Ovary (tissue), 7 donors: ENCODE measurements at regions not wholly inside any gene's neighbourhood (a gene's known extent, or its start where the extent isn't known, plus 50 kb on each side); places are given as distances from the start of the nearest gene placed in this dataset.

Experiments
- DNase-seq, 5 donors: peaks; one replicate each; pipeline ENCODE4 v3.0.0-alpha.2; 2019 to 2020
- H3K27ac ChIP-seq, 2 donors: fragments of 200-600 bp; one replicate each; pipeline versions ENCODE4 v1.5.1 to v1.8.0; 2019 to 2022
- H3K27me3 ChIP-seq: fragments of 200-600 bp; one replicate; pipeline ENCODE4 v1.8.0; 2022
- H3K36me3 ChIP-seq: fragments of 200-600 bp; sonication (generic); one replicate; pipeline ENCODE4 v1.5.1; 2019
- H3K4me1 ChIP-seq: one replicate; pipeline ENCODE4 v1.8.1; 2013; ENCODE audit warnings: mild to moderate bottlenecking, moderate library complexity; ENCODE audit not compliant: insufficient read depth
- H3K4me3 ChIP-seq: fragments of 200-600 bp; sonication (generic); one replicate; pipeline ENCODE4 v1.5.1; 2017
- H3K9me3 ChIP-seq, 2 donors: fragments of 200-600 bp in 1 of 2; sonication (generic) in 1 of 2; one replicate each; pipeline versions ENCODE4 v1.5.1 to v1.8.1; 2013 to 2019; ENCODE audit warnings: mild to moderate bottlenecking in 1 of 2, moderate library complexity in 1 of 2
- EP300 ChIP-seq: sonication (generic); formaldehyde crosslinking; IDR thresholded peaks from one replicate; pipeline ENCODE4 v1.6.1; 2017; ENCODE audit warnings: antibody characterized with exemption
- POLR2A ChIP-seq: fragments of 450-650 bp; IDR thresholded peaks from one replicate; pipeline ENCODE4 v1.6.1; 2017; ENCODE audit warnings: antibody characterized with exemption, mild to moderate bottlenecking, moderate library complexity
- WGBS, 3 donors: extraction: QIAGEN DNeasy Blood & Tissue Kit in 1 of 3; methylation state at CpG; one replicate each; pipeline versions ENCODE4 v1.1.5 to v1.1.7; 2013 to 2017; 5-methylcytosine and 5-hydroxymethylcytosine counted together
- intact Hi-C, 4 donors: fragments of 100-400 bp; cut with DNase I; formaldehyde crosslinking; loops; one replicate each; pipeline versions ENCODE4 v1.11.0 to v1.15.1; 2022 to 2023
- TF ChIP-seq, protein P1 (sequence below), 3 donors: fragments of 450-650 bp in 2 of 3; fragments of 200-600 bp in 1 of 3; IDR thresholded peaks; one replicate each; pipeline versions ENCODE4 v1.5.1 to v1.8.0; 2016 to 2022; ENCODE audit warnings: antibody characterized with exemption in 3 of 3, mild to moderate bottlenecking in 1 of 3
- donor health status: DM: no; HTN: no; CAD: no; lungs with moderate emphysema.
- donor health status: DM: no; HTN: no; CAD: no.
- donor health status: Bipolar disorder and iron deficiency.
- donor health status: DM: no; HTN: no; CAD: no.
- donor health status: DM: yes; HTN: yes; CAD: no.

DNA sequence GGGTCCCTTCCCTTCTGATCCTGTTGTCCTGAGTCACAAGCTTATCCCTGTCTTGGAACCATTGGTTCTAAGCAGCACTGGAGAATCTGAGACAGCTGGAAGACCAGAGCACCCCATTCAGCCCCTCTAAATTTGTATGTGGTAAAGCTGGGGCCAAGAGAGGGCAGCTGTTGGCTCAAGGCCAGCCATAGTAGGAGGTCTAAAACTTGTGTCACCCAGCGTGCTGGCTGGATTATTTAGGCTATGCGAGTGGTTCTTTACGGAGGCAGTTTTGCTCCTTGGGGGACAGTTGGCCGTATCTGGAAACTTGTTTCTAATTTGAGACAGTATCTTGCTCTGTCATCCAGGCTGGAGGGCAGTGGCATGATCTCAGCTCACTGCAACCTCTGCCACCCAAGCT lies 69.6 kb upstream of the GSE1 start:
- intact Hi-C loops: no loop called here
- Histone ChIP-seq H3K9me3 (peaks cover 0 to 5% of the 10 kb centered on the region in 2 donors), H3K4me1 (peaks cover 10% of the 10 kb centered on the region), H3K27me3 (no peaks in the 10 kb centered on the region), H3K27ac (no peak overlapping the region), H3K36me3 (no peaks in the 10 kb centered on the region), H3K4me3 (no peak overlapping the region)
- 86 to 94% (median 93%) methylated on average over 4 of the region's 4 CpGs for WGBS, 3 donors
- DNase-seq: peak in 1 of 5 donors; percentile 37
- TF ChIP-seq EP300: no peak
- TF ChIP-seq, protein P1, sequence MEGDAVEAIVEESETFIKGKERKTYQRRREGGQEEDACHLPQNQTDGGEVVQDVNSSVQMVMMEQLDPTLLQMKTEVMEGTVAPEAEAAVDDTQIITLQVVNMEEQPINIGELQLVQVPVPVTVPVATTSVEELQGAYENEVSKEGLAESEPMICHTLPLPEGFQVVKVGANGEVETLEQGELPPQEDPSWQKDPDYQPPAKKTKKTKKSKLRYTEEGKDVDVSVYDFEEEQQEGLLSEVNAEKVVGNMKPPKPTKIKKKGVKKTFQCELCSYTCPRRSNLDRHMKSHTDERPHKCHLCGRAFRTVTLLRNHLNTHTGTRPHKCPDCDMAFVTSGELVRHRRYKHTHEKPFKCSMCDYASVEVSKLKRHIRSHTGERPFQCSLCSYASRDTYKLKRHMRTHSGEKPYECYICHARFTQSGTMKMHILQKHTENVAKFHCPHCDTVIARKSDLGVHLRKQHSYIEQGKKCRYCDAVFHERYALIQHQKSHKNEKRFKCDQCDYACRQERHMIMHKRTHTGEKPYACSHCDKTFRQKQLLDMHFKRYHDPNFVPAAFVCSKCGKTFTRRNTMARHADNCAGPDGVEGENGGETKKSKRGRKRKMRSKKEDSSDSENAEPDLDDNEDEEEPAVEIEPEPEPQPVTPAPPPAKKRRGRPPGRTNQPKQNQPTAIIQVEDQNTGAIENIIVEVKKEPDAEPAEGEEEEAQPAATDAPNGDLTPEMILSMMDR (IDR thresholded peaks at IDR 0.05): no peak
- TF ChIP-seq POLR2A: no peak

DNA sequence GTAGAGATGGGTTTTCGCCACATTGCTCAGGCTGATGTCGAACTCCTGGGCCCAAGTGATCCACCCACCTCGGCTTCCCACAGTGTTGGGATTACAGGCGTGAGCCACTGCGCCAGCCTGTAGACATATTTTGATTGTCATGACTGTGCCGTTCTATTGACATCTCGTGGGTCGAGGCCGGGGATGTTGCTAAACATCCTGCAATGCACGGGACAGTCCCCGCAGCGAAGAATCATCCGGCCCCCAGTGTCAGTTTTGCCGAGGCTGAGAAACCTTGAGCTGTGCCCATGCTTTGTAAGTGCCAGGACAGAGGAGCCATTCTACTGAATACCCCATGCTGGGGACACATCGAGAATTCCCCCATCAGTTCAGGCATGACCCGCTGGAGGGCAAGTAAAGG lies 69.1 kb upstream of the GSE1 start:
- no peak overlapping the region for H3K4me3 ChIP-seq
- no peak for DNase-seq
- H3K9me3 ChIP-seq: peaks cover 0 to 5% of the 10 kb centered on the region in 2 donors
- peaks cover 10% of the 10 kb centered on the region for H3K4me1 ChIP-seq
- H3K27ac ChIP-seq: no peak overlapping the region
- H3K27me3 ChIP-seq: no peaks in the 10 kb centered on the region
- H3K36me3 ChIP-seq: no peaks in the 10 kb centered on the region
- TF ChIP-seq, protein P1 (IDR thresholded peaks at IDR 0.05): no peak
- no peak for TF ChIP-seq POLR2A
- intact Hi-C loops: no loop called here
- 90 to 93% (median 90%) methylated on average over 16 of the region's 16 CpGs for WGBS, 3 donors

DNA sequence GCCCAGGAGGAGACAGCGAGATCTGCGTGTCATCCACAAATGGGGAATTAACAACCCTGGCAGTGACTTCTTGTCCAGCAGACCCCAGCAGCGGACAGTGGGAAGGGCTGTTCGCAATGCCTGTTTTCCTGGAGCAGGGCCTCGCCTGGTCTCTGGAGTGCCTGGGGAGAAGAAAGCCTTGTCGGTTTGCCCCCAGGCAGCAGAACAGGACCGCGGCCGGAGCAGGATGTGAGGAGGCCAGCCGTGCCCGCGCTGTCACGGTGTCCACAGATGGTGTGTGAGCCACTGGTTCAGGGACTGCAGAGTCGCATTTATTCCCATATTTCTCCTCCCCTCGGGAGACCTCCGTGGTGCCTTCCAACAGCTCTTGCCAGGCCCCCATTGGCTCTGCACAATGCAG lies 68.5 kb upstream of the GSE1 start:
- WGBS, 3 donors: 85 to 92% (median 85%) methylated on average over 16 of the region's 16 CpGs
- Histone ChIP-seq H3K27ac (no peak overlapping the region), H3K4me1 (peaks cover 10% of the 10 kb centered on the region), H3K9me3 (peaks cover 0 to 4% of the 10 kb centered on the region in 2 donors), H3K4me3 (no peak overlapping the region), H3K27me3 (no peaks in the 10 kb centered on the region), H3K36me3 (no peaks in the 10 kb centered on the region)
- DNase-seq: no peak
- TF ChIP-seq, protein P1 (IDR thresholded peaks at IDR 0.05): no peak
- TF ChIP-seq POLR2A (no peak), EP300 (no peak)
- intact Hi-C loops: loop anchor here in 1 of 4 donors (5.0 kb wide), 1 partner anchor 1592 kb away; the partner anchor contains the start of gene OSGIN1

DNA sequence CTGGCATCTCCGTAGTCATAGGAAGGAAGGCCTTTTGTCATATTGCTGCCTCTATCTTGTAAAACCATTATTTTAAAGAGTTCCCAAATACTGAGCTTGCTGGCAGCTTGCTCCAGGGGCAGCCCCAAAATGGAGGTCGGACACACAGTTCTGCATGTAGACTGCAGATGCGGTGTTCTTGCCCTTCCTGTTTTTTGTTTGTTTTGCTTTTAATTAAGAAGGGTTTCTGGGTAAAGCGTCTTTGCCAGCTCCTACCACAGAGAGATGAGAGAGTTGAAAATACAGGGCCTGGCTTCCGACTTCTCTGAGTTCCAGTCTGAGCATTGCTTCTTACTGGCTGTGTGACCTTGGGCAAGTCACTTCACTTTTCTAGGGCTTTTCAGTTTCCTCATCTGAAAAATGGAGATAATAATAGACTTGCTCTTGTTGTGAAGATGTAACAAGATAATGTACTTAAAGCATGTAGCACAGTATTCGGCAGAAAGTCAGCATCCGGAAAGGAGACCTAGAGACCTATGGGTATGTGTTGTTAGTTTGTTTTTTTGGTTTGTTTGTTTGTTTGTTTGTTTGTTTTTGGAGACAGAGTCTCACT lies 67.8 kb upstream of the GSE1 start:
- Histone ChIP-seq H3K4me3 (no peak overlapping the region), H3K9me3 (no peaks in the 10 kb centered on the region), H3K36me3 (no peaks in the 10 kb centered on the region), H3K27me3 (no peaks in the 10 kb centered on the region), H3K4me1 (peaks cover 11% of the 10 kb centered on the region), H3K27ac (no peak overlapping the region)
- no peak for TF ChIP-seq POLR2A
- TF ChIP-seq, protein P1 (IDR thresholded peaks at IDR 0.05): no peak
- TF ChIP-seq EP300: no peak
- 90 to 98% (median 93%) methylated on average over 7 of the region's 7 CpGs for WGBS, 3 donors
- intact Hi-C loops: loop anchor here in 1 of 4 donors (5.0 kb wide), 1 partner anchor 1593 kb away; the partner anchor contains the start of gene OSGIN1
- no peak for DNase-seq
